ENCODE measurements at regions not wholly inside any gene's neighbourhood (a gene's known extent, or its start where the extent isn't known, plus 50 kb on each side); places are given as distances from the start of the nearest gene placed in this dataset.

- no peak for TF ChIP-seq RARB (CRISPR knock-in tag; IDR thresholded peaks at IDR 0.05)
- TF ChIP-seq ZNF8 (CRISPR knock-in tag; IDR thresholded peaks at IDR 0.05) = no peak
- no peak for TF ChIP-seq CREB5 (CRISPR knock-in tag; IDR thresholded peaks at IDR 0.05; ENCODE audit: low read depth)
- no peak for TF ChIP-seq ZNF565 (CRISPR knock-in tag; conservative IDR thresholded peaks at IDR 0.05; ENCODE audit: low read depth)
- TF ChIP-seq CSRNP3 (CRISPR knock-in tag; IDR thresholded peaks at IDR 0.05) = no peak
- TF ChIP-seq SNAI2 (CRISPR knock-in tag; IDR thresholded peaks at IDR 0.05) = no peak
- TF ChIP-seq ESRRG (CRISPR knock-in tag; IDR thresholded peaks at IDR 0.05) = no peak
- no peak for TF ChIP-seq ARNTL (CRISPR knock-in tag; IDR thresholded peaks at IDR 0.05; ENCODE audit: borderline replicate concordance, low read depth)
- no peak for TF ChIP-seq TOX (CRISPR knock-in tag; IDR thresholded peaks at IDR 0.05; ENCODE audit: borderline replicate concordance)
- no peak for TF ChIP-seq ZNF70 (CRISPR knock-in tag; IDR thresholded peaks at IDR 0.05)
- no peak for TF ChIP-seq ISL1 (CRISPR knock-in tag; IDR thresholded peaks at IDR 0.05)
- TF ChIP-seq ZFP30 (CRISPR knock-in tag; IDR thresholded peaks at IDR 0.05) = no peak
- no peak for TF ChIP-seq ZFP3 (CRISPR knock-in tag; IDR thresholded peaks at IDR 0.05)
- TF ChIP-seq CSDC2 (CRISPR knock-in tag; IDR thresholded peaks at IDR 0.05) = no peak
- TF ChIP-seq TCF4 (CRISPR knock-in tag; IDR thresholded peaks at IDR 0.05; ENCODE audit: borderline replicate concordance) = no peak
- no peak for TF ChIP-seq PATZ1 (CRISPR knock-in tag; IDR thresholded peaks at IDR 0.05; ENCODE audit: borderline replicate concordance)
- TF ChIP-seq POU6F1 (CRISPR knock-in tag; IDR thresholded peaks at IDR 0.05; ENCODE audit: borderline replicate concordance, low read depth) = no peak
- TF ChIP-seq GLIS3 (CRISPR knock-in tag; IDR thresholded peaks at IDR 0.05) = no peak
- no peak for TF ChIP-seq PPARA (CRISPR knock-in tag; IDR thresholded peaks at IDR 0.05; ENCODE audit: borderline replicate concordance)
- TF ChIP-seq ZC3H10 (CRISPR knock-in tag; IDR thresholded peaks at IDR 0.05) = no peak
- no peak for ATAC-seq
Observed at GRCh38 chr2:57862153-57862552, 184.5 kb upstream of the VRK2 start.

- TF ChIP-seq ZFP3 (CRISPR knock-in tag; IDR thresholded peaks at IDR 0.05) (no peak), ISL1 (CRISPR knock-in tag; IDR thresholded peaks at IDR 0.05) (no peak), ZNF70 (CRISPR knock-in tag; IDR thresholded peaks at IDR 0.05) (no peak), CREB5 (CRISPR knock-in tag; IDR thresholded peaks at IDR 0.05; ENCODE audit: low read depth) (no peak), SNAI2 (CRISPR knock-in tag; IDR thresholded peaks at IDR 0.05) (no peak), GLIS3 (CRISPR knock-in tag; IDR thresholded peaks at IDR 0.05) (no peak), ESRRG (CRISPR knock-in tag; IDR thresholded peaks at IDR 0.05) (no peak), CSRNP3 (CRISPR knock-in tag; IDR thresholded peaks at IDR 0.05) (no peak), PPARA (CRISPR knock-in tag; IDR thresholded peaks at IDR 0.05; ENCODE audit: borderline replicate concordance) (no peak), ZC3H10 (CRISPR knock-in tag; IDR thresholded peaks at IDR 0.05) (no peak), PATZ1 (CRISPR knock-in tag; IDR thresholded peaks at IDR 0.05; ENCODE audit: borderline replicate concordance) (no peak), POU6F1 (CRISPR knock-in tag; IDR thresholded peaks at IDR 0.05; ENCODE audit: borderline replicate concordance, low read depth) (no peak), BACH2 (CRISPR knock-in tag; IDR thresholded peaks at IDR 0.05; ENCODE audit: borderline replicate concordance) (no peak), TOX (CRISPR knock-in tag; IDR thresholded peaks at IDR 0.05; ENCODE audit: borderline replicate concordance) (no peak), ZNF8 (CRISPR knock-in tag; IDR thresholded peaks at IDR 0.05) (no peak), ZFP30 (CRISPR knock-in tag; IDR thresholded peaks at IDR 0.05) (no peak), RARB (CRISPR knock-in tag; IDR thresholded peaks at IDR 0.05) (no peak), TSHZ2 (CRISPR knock-in tag; IDR thresholded peaks at IDR 0.05) (no peak), TCF4 (CRISPR knock-in tag; IDR thresholded peaks at IDR 0.05; ENCODE audit: borderline replicate concordance) (no peak)
- ATAC-seq = no peak
Observed at GRCh38 chr2:57862727-57863126, 183.9 kb upstream of the VRK2 start.

Measured in SK-N-SH treated with all-trans-retinoic acid at 6 μM for 48 hours (cell line).